ENCODE measurements at regions not wholly inside any gene's neighbourhood (a gene's known extent, or its start where the extent isn't known, plus 50 kb on each side); places are given as distances from the start of the nearest gene placed in this dataset.
A peak's percentile ranks its signal among the peaks of the same experiment; 100 is the strongest.

DNA sequence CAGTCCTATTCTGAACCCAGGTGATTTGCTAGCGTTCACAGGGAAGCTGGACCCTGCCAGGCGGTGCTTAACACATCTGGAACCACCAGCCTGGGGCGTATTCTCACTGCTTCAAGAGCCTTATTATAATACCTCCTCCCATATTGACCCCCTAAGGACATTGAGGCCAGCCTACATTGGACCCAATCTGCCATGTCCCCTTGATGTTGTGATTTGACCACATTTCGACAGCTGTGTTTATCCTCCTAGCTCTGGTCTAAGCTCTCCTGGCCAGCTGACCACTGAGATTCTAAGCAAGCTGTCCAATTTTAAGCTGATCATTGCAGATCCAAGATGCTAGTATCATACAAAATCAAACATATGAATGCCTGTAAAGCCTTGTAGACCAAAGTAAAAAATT is 148.1 kb upstream of the BLID start:
- no peak overlapping the region for H3K4me3 Mint-ChIP-seq (ENCODE audit: unreplicated experiment)
- Histone ChIP-seq H4K20me1 (ENCODE audit: insufficient read depth, low read length) (no peaks in the 10 kb centered on the region), H3K4me2 (ENCODE audit: low read length) (no peak overlapping the region), H3K27ac (ENCODE audit: low read depth, low read length) (no peak overlapping the region), H3K27me3 (ENCODE audit: insufficient read depth, low read length) (peaks cover 6% of the 10 kb centered on the region), H3K36me3 (ENCODE audit: insufficient read depth, low read length) (no peaks in the 10 kb centered on the region), H3K9ac (ENCODE audit: low read length) (no peak overlapping the region), H3K9me3 (ENCODE audit: insufficient read depth, low read depth, low read length) (no peaks in the 10 kb centered on the region), H3K4me3 (ENCODE audit: insufficient read depth, low read depth, low read length) (no peak overlapping the region), H3K79me2 (ENCODE audit: insufficient read depth, low read length) (no peaks in the 10 kb centered on the region), H3K4me1 (ENCODE audit: insufficient read depth, low read length) (peaks cover 5% of the 10 kb centered on the region), H2AFZ (ENCODE audit: low read depth, low read length) (no peak overlapping the region)
- H3K4me1 Mint-ChIP-seq (ENCODE audit: low read depth, unreplicated experiment) = peaks cover 10% of the 10 kb centered on the region
- no peak for DNase-seq (ENCODE audit: low read depth)
- TF ChIP-seq EZH2 (IDR thresholded peaks at IDR 0.05; ENCODE audit: insufficient read depth, low read length) = no peak
- TF ChIP-seq, protein P1, sequence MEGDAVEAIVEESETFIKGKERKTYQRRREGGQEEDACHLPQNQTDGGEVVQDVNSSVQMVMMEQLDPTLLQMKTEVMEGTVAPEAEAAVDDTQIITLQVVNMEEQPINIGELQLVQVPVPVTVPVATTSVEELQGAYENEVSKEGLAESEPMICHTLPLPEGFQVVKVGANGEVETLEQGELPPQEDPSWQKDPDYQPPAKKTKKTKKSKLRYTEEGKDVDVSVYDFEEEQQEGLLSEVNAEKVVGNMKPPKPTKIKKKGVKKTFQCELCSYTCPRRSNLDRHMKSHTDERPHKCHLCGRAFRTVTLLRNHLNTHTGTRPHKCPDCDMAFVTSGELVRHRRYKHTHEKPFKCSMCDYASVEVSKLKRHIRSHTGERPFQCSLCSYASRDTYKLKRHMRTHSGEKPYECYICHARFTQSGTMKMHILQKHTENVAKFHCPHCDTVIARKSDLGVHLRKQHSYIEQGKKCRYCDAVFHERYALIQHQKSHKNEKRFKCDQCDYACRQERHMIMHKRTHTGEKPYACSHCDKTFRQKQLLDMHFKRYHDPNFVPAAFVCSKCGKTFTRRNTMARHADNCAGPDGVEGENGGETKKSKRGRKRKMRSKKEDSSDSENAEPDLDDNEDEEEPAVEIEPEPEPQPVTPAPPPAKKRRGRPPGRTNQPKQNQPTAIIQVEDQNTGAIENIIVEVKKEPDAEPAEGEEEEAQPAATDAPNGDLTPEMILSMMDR (IDR thresholded peaks at IDR 0.05; ENCODE audit: insufficient read depth, low read depth, low read length) = no peak
- peaks cover 2% of the 10 kb centered on the region for H3K9me3 Mint-ChIP-seq (ENCODE audit: unreplicated experiment)
- peaks cover 7% of the 10 kb centered on the region for H3K27me3 Mint-ChIP-seq (ENCODE audit: low read depth, unreplicated experiment)
- no peak overlapping the region for H3K27ac Mint-ChIP-seq (ENCODE audit: unreplicated experiment)
- no peak for FAIRE-seq
- no peaks in the 10 kb centered on the region for H3K36me3 Mint-ChIP-seq (ENCODE audit: low read depth, unreplicated experiment)

DNA sequence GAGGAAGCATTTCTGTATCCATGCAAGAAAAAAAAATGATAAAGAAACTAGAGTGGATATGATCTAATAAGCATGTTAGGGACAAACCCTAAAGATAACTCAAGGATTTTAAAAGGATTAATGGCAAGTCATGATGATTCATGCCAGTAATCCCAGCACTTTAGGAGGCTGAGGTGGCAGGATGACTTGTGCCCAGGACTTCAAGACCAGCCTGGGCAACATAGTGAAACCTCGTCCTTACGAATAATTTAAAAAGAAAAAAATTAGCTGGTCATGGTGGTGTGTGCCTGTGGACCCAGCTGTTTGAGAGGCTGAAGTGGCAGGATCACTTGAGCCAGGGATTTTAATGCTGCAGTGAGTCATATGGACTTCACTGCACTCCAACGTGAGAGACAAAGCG is 145.5 kb upstream of the BLID start:
- H3K27me3 Mint-ChIP-seq (ENCODE audit: low read depth, unreplicated experiment) = peaks cover 7% of the 10 kb centered on the region
- H3K9me3 ChIP-seq (ENCODE audit: insufficient read depth, low read depth, low read length) = no peaks in the 10 kb centered on the region
- no peaks in the 10 kb centered on the region for H3K4me1 Mint-ChIP-seq (ENCODE audit: low read depth, unreplicated experiment)
- H3K4me3 ChIP-seq (ENCODE audit: insufficient read depth, low read depth, low read length) = no peak overlapping the region
- peak; percentile 13 for FAIRE-seq
- peaks cover 2% of the 10 kb centered on the region for H3K9me3 Mint-ChIP-seq (ENCODE audit: unreplicated experiment)
- H4K20me1 ChIP-seq (ENCODE audit: insufficient read depth, low read length) = no peaks in the 10 kb centered on the region
- no peaks in the 10 kb centered on the region for H3K36me3 Mint-ChIP-seq (ENCODE audit: low read depth, unreplicated experiment)
- H2AFZ ChIP-seq (ENCODE audit: low read depth, low read length) = no peak overlapping the region
- peaks cover 6% of the 10 kb centered on the region for H3K27me3 ChIP-seq (ENCODE audit: insufficient read depth, low read length)
- no peak for TF ChIP-seq EZH2 (IDR thresholded peaks at IDR 0.05; ENCODE audit: insufficient read depth, low read length)
- TF ChIP-seq, protein P1 (IDR thresholded peaks at IDR 0.05; ENCODE audit: insufficient read depth, low read depth, low read length) = no peak
- H3K9ac ChIP-seq (ENCODE audit: low read length) = no peak overlapping the region
- H3K4me3 Mint-ChIP-seq (ENCODE audit: unreplicated experiment) = no peak overlapping the region
- no peaks in the 10 kb centered on the region for H3K36me3 ChIP-seq (ENCODE audit: insufficient read depth, low read length)
- no peak overlapping the region for H3K4me2 ChIP-seq (ENCODE audit: low read length)
- H3K27ac ChIP-seq (ENCODE audit: low read depth, low read length) = no peak overlapping the region
- no peak overlapping the region for H3K27ac Mint-ChIP-seq (ENCODE audit: unreplicated experiment)
- no peak for DNase-seq (ENCODE audit: low read depth)
- H3K4me1 ChIP-seq (ENCODE audit: insufficient read depth, low read length) = no peaks in the 10 kb centered on the region
- no peaks in the 10 kb centered on the region for H3K79me2 ChIP-seq (ENCODE audit: insufficient read depth, low read length)

DNA sequence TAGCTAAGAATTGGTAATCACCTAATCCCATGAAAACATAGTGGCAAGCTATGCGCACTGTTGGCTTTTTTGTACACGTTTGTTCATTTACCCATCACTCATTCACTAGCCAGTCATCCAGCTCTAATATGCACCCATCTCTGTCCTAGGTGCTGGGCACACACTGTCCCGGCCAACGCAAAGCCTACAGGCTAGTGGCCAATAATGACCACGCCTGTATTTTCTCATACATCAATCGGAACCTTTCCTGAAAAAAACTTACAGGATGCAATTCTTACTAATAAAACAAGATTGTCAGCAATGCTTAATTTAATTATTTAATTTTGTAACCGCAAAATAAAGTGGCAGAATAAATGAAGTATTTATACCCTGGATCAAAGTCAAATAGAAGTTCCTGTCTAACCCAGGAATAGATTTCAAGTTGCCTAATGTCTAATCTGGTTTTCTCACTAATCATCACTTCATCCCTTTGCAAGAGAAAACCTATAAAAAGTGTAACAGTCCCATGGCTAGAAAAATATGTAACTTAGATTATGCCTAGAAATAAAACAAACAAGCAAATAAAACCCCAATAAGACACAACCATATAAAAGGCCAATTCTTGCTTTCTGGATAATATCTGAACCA is 143.3 kb upstream of the BLID start:
- no peaks in the 10 kb centered on the region for H3K4me1 Mint-ChIP-seq (ENCODE audit: low read depth, unreplicated experiment)
- DNase-seq (ENCODE audit: low read depth) (no peak), FAIRE-seq (no peak)
- Histone ChIP-seq H3K4me1 (ENCODE audit: insufficient read depth, low read length) (no peaks in the 10 kb centered on the region), H3K9ac (ENCODE audit: low read length) (no peak overlapping the region), H3K4me2 (ENCODE audit: low read length) (no peak overlapping the region), H4K20me1 (ENCODE audit: insufficient read depth, low read length) (no peaks in the 10 kb centered on the region), H3K27me3 (ENCODE audit: insufficient read depth, low read length) (peaks cover 6% of the 10 kb centered on the region), H2AFZ (ENCODE audit: low read depth, low read length) (no peak overlapping the region), H3K79me2 (ENCODE audit: insufficient read depth, low read length) (no peaks in the 10 kb centered on the region), H3K9me3 (ENCODE audit: insufficient read depth, low read depth, low read length) (no peaks in the 10 kb centered on the region), H3K4me3 (ENCODE audit: insufficient read depth, low read depth, low read length) (no peak overlapping the region), H3K27ac (ENCODE audit: low read depth, low read length) (no peak overlapping the region), H3K36me3 (ENCODE audit: insufficient read depth, low read length) (no peaks in the 10 kb centered on the region)
- H3K27me3 Mint-ChIP-seq (ENCODE audit: low read depth, unreplicated experiment) = peaks cover 9% of the 10 kb centered on the region
- no peak for TF ChIP-seq EZH2 (IDR thresholded peaks at IDR 0.05; ENCODE audit: insufficient read depth, low read length)
- TF ChIP-seq, protein P1 (IDR thresholded peaks at IDR 0.05; ENCODE audit: insufficient read depth, low read depth, low read length) = no peak
- H3K27ac Mint-ChIP-seq (ENCODE audit: unreplicated experiment) = no peak overlapping the region
- no peak overlapping the region for H3K4me3 Mint-ChIP-seq (ENCODE audit: unreplicated experiment)
- H3K36me3 Mint-ChIP-seq (ENCODE audit: low read depth, unreplicated experiment) = no peaks in the 10 kb centered on the region
- H3K9me3 Mint-ChIP-seq (ENCODE audit: unreplicated experiment) = peaks cover 2% of the 10 kb centered on the region

All from astrocyte (in vitro differentiated cells and primary cell).